ENCODE measurements at regions not wholly inside any gene's neighbourhood (a gene's known extent, or its start where the extent isn't known, plus 50 kb on each side); places are given as distances from the start of the nearest gene placed in this dataset.
"Not testable (repeated sequence)": the region's sequence is repeated elsewhere in the genome, so short reads cannot be mapped to it uniquely, and the experiment has no call there.

GRCh38 chr2:176845718-176846117, 366.9 kb upstream of the HNRNPA3 start:
- no peak overlapping the region for H3K4me3 ChIP-seq (ENCODE audit: low read depth, low read length)
- no peak for DNase-seq (ENCODE audit: low read depth)

- H3K4me3 ChIP-seq (ENCODE audit: low read depth, low read length), result no peak overlapping the region
- no peak for DNase-seq (ENCODE audit: low read depth)
These were observed 365.0 kb upstream of the HNRNPA3 start for GRCh38 chr2:176847575-176847974.

GRCh38 chr2:176848844-176849243, 363.8 kb upstream of the HNRNPA3 start:
- DNase-seq (ENCODE audit: low read depth), result no peak
- H3K4me3 ChIP-seq (ENCODE audit: low read depth, low read length), result no peak overlapping the region

DNA sequence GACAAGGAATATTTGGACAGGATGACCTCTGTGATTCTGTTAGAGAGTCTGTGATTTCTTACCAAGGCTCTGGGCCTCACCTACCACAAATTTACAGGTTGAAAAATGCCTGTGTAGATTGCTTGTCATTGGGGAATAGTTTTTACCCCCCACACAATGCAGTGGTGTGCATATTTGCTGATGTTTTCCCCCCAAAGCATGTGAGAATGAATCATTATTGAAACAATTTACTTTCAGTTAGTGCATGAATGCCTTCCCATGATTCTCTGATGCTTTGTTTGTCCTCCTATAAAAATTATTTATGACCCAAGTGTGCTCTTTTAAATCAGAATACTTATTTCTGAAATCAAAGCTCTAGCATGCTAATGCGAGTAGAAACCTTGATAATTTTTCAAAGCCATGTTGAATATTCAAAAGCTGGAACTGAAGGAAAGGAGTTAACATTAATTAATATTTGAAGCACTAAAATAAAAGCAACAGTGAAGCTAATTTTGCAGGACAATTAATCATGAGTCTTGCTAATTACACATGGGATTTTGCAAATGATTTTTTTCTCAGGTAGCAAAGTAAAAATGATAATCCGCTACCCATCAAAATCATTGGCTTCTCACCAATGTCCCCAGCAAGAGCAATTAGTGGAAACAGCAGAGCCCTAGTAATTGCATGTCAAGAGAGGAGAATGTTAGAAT, 361.2 kb upstream of the HNRNPA3 start:
- H3K4me3 ChIP-seq (ENCODE audit: low read depth, low read length), result no peak overlapping the region
- no peak for DNase-seq (ENCODE audit: low read depth)

GRCh38 chr2:176851889-176852483, 360.6 kb upstream of the HNRNPA3 start:
- DNase-seq (ENCODE audit: low read depth), result no peak
- H3K4me3 ChIP-seq (ENCODE audit: low read depth, low read length), result no peak overlapping the region

DNA sequence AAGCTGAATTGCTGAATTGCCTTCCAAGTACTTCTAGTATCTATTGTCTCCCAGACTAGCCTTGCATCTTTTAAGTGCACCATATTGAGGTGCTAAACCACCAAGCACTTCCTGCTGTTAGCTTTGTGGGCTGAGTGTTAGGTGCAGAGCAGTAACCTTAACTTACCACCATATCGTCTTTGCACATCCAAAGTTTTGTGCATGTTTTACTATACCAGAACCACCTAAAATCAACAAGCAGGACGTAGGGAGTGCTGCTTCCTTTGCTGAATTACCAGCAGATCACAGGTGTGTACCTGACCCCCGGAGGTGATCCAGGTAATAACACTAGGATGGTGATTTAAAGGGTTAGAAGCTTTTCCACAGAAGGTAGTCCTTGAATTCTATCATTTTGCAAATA, 359.9 kb upstream of the HNRNPA3 start:
- H3K4me3 ChIP-seq (ENCODE audit: low read depth, low read length), result no peak overlapping the region
- DNase-seq (ENCODE audit: low read depth), result no peak

DNA sequence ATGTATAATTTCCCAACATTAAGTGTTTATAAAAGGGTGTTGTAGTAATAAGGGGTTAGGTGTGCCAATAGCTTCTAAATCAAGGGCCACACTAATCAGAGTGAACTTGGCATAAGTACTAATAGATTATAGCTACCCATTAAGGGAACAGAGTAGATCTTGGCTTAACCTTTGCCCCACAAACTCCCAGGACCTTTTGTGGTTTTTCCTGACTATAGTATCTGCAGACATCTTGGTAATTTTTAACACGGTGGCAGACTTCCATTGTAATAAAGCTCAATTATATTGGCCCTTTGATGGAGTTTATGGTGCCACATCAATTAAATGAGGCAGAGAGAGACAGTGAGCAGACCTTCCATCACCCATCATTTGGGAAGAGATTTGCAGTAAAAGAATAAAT, 358.5 kb upstream of the HNRNPA3 start:
- no peak overlapping the region for H3K4me3 ChIP-seq (ENCODE audit: low read depth, low read length)
- no peak for DNase-seq (ENCODE audit: low read depth)

GRCh38 chr2:176854878-176855277, 357.7 kb upstream of the HNRNPA3 start:
- H3K4me3 ChIP-seq (ENCODE audit: low read depth, low read length), result no peak overlapping the region
- DNase-seq (ENCODE audit: low read depth), result no peak

- H3K4me3 ChIP-seq (ENCODE audit: low read depth, low read length), result no peak overlapping the region
- no peak for DNase-seq (ENCODE audit: low read depth)
These were observed 355.9 kb upstream of the HNRNPA3 start for GRCh38 chr2:176856683-176857082.

GRCh38 chr2:176865336-176865735, 347.3 kb upstream of the HNRNPA3 start:
- no peak for DNase-seq (ENCODE audit: low read depth)
- H3K4me3 ChIP-seq (ENCODE audit: low read depth, low read length), result no peak overlapping the region

DNA sequence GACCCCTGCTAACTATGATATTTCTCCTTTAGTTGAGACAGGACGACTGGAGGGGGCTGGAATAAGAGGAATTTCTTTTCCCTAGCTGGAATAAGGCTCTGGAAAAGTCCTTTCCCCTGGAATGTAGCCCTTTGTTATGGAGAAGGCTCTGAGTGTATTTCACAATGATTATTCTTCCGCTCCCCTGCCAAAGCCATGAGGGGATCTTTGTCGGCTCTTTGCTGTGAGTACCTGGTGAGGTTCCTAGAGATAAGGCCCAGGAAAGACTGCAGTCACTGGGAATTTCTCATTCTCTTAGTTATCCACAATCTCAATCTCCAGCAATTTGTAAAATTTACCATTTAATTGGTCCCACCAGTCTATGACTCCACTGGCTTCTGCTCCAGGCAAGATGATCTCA, 340.2 kb upstream of the HNRNPA3 start:
- no peak for DNase-seq (ENCODE audit: low read depth)

GRCh38 chr2:176873403-176873802, 339.2 kb upstream of the HNRNPA3 start:
- no peak overlapping the region for H3K4me3 ChIP-seq (ENCODE audit: low read depth, low read length)
- DNase-seq (ENCODE audit: low read depth), result no peak

More for the DNA sequence above, 340.2 kb upstream of the HNRNPA3 start:
- H3K4me3 ChIP-seq (ENCODE audit: low read depth, low read length), result no peak overlapping the region

DNA sequence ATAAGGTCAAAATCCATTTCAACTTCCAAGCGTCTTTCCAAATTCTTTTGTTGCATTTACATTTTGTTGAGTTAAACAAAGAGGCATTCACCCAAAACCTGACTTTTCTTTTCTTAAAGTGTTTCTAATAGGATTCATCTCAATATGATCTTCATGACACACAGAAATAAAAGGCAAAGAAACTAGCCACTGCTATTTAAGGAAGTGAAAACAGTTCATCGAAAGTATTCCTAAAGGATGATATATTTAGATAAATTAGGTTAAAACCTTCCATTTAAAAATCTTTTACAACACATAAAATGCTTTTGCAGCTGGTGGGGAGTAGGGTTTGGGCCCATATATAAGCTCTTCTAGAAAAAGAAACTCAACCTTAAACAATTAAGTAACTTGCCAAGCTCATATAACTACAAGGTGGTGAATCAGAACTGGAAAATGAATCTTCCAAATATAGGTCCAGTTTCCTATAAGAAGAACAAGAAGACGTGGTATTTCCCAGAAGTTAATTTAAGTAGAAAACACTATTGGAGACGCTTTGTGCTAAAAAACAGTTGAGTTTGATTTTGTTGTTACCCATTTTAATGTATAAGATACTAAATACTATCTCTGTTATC, 336.0 kb upstream of the HNRNPA3 start:
- no peak for DNase-seq (ENCODE audit: low read depth)
- H3K4me3 ChIP-seq (ENCODE audit: low read depth, low read length), result no peak overlapping the region

- DNase-seq (ENCODE audit: low read depth), result no peak
- H3K4me3 ChIP-seq (ENCODE audit: low read depth, low read length), result no peak overlapping the region
These were observed 333.1 kb upstream of the HNRNPA3 start for GRCh38 chr2:176879426-176879995.

DNA sequence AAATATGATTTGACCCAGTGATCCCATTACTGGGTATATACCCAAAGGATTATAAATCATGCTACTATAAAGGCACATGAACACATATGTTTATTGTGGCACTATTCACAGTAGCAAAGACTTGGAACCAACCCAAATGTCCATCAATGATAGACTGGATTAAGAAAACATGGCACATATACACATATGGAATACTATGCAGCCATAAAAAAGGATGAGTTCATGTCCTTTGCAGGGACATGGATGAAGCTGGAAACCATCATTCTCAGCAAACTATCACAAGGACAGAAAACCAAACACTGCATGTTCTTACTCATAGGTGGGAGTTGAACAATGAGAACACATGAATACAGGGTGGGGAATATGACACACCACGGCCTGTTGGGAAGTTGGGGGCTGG, 330.5 kb upstream of the HNRNPA3 start:
- not testable (repeated sequence) for H3K4me3 ChIP-seq (ENCODE audit: low read depth, low read length); DNase-seq (ENCODE audit: low read depth)

DNA sequence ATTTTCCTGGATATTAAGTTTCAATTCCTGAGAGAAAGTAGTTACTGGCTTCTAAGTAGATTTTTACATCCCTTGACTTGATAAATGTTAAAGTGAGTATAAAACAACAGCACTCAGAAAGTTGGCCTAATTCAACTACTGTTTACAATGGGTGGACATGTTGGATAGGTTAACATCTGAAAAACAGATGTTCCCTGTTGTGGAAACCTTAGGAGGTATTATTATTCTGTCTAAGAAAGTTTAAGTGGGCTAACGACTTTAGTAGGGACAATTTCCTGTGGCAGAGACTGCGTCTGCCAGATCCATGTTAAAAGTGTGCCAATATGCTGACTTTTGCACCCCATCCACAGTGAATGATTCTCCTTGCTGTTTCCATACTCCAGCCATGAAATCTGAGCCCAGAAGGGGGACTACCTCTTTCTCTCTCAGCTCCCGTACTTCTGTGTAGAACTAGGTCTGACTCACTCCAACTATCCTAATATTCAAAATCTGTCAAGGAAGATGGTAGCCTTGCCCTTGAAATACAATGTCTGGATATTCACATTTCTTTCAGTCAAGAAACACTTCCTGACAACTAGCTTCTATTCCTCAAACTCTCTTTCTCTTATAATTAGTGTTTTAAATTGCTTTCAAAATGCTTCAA, 327.5 kb upstream of the HNRNPA3 start:
- no peak overlapping the region for H3K4me3 ChIP-seq (ENCODE audit: low read depth, low read length)
- DNase-seq (ENCODE audit: low read depth), result no peak

GRCh38 chr2:176885661-176886060, 326.9 kb upstream of the HNRNPA3 start:
- no peak overlapping the region for H3K4me3 ChIP-seq (ENCODE audit: low read depth, low read length)
- no peak for DNase-seq (ENCODE audit: low read depth)

DNA sequence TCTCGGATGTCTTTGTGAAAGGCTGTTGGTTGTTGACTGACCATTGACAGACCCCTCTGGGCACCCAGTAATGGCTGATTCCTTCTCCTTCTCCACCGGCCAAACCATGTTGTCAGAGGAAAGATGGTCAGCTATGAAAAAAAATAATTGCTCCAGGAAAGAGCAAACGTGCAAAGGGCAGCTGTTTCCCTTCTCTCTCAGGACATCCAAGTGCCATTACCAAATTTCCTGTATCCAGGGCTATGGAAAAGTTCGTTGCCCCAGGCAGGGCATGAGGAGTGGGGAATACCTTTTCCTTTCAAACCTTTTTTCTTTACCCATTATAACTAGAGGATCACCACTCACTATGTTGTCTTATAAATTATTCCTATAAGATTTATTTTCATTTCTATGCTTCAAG, 321.5 kb upstream of the HNRNPA3 start:
- no peak for DNase-seq (ENCODE audit: low read depth)
- H3K4me3 ChIP-seq (ENCODE audit: low read depth, low read length), result no peak overlapping the region

GRCh38 chr2:176891857-176892256, 320.7 kb upstream of the HNRNPA3 start:
- H3K4me3 ChIP-seq (ENCODE audit: low read depth, low read length), result no peak overlapping the region
- DNase-seq (ENCODE audit: low read depth), result no peak

DNA sequence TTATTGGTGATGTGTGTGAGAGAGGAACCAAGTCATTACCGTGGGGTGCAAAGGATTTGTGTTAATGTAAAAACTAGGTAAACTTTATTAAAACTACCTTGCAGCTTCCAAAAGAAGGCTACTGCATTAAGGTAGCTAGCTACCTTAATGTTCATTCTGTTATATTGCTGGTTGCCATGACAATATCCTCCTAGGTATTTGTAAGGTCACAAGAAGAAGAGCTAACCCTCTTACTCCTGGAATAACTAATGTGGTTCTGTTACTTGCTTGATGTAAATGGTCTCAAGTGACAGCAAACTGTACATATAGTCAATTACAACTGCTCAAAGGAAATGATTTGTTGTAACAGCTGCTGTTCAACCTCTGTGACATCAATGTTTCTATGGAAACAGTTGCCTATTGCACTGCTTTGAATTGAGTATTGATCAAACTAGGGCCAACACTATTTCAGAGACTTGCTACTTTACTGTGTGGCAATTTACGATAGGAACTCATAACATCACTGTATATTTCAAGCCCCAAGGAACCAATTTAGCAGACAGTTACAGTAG, 319.8 kb upstream of the HNRNPA3 start:
- H3K4me3 ChIP-seq (ENCODE audit: low read depth, low read length), result no peak overlapping the region
- no peak for DNase-seq (ENCODE audit: low read depth)
